Breast epithelium (tissue), 4 donors: ENCODE measurements at regions not wholly inside any gene's neighbourhood (a gene's known extent, or its start where the extent isn't known, plus 50 kb on each side); places are given as distances from the start of the nearest gene placed in this dataset.

Experiments used
- DNase-seq, 2 donors: peaks; one replicate each; pipeline ENCODE4 v3.0.0-alpha.2; 2019; ENCODE audit warnings: low spot score in 2 of 2
- H3K27ac ChIP-seq, 2 donors: fragments of 200-600 bp; sonication (generic) in 1 of 2; one replicate each; pipeline ENCODE4 v1.5.1; 2016 to 2019; ENCODE audit warnings: mild to moderate bottlenecking in 1 of 2
- H3K27me3 ChIP-seq, 2 donors: fragments of 200-600 bp; sonication (generic) in 1 of 2; one replicate each; pipeline versions ENCODE4 v1.5.1 to v1.6.0; 2017 to 2019; ENCODE audit warnings: control low read depth in 1 of 2, mild to moderate bottlenecking in 1 of 2
- H3K36me3 ChIP-seq: fragments of 200-600 bp; one replicate; pipeline ENCODE4 v1.5.1; 2019
- H3K4me1 ChIP-seq, 2 donors: fragments of 200-600 bp; sonication (generic); one replicate each; pipeline ENCODE4 v1.5.1; 2016 to 2019; ENCODE audit warnings: control low read depth in 1 of 2
- H3K4me3 ChIP-seq, 3 donors: fragments of 200-600 bp; sonication (generic); 1 replicate in 2 of 3; 2 replicates in 1 of 3; pipeline ENCODE4 v1.5.1; 2016 to 2019; ENCODE audit warnings: mild to moderate bottlenecking in 3 of 3, moderate library complexity in 2 of 3
- H3K9me3 ChIP-seq, 2 donors: fragments of 200-600 bp; sonication (generic) in 1 of 2; one replicate each; pipeline ENCODE4 v1.5.1; 2016 to 2019; ENCODE audit warnings: control low read depth in 1 of 2
- POLR2A ChIP-seq: fragments of 450-650 bp; IDR thresholded peaks from one replicate; pipeline ENCODE4 v1.6.1; 2016; ENCODE audit warnings: antibody characterized with exemption, mild to moderate bottlenecking, moderate library complexity
- POLR2AphosphoS5 ChIP-seq, 3 donors: sonication (generic); formaldehyde crosslinking; IDR thresholded peaks; one replicate each; pipeline ENCODE4 v1.6.1; 2017; ENCODE audit warnings: antibody characterized with exemption in 3 of 3
- intact Hi-C: fragments of 100-400 bp; cut with DNase I; formaldehyde crosslinking; loops from one replicate; pipeline ENCODE4 v1.15.1; 2023; ENCODE audit warnings: low total_unique reads
- TF ChIP-seq, protein P1 (sequence below), 3 donors: fragments of 450-650 bp; IDR thresholded peaks; one replicate each; pipeline ENCODE4 v1.5.1; 2016 to 2017; ENCODE audit warnings: antibody characterized with exemption in 3 of 3, mild to moderate bottlenecking in 3 of 3, moderate library complexity in 3 of 3

DNA sequence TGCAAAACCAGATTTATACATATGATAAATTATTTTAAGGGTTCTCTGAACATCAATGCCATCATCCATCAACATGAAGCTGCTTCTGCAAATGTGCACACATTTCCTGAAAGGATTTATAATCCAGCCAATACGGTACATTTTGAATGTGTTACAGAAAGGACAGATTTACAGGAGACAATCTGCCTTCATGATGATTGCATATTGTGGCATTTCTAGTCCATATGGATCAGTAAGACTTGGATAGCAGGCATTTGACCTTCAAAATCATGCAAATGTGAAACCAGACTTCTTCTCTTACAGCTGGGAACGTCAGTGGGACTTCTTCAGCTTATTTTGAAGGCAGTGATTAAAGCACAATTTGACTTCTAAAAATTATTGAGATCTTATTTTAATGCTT lies 217.3 kb upstream of the GK2 start:
- Histone ChIP-seq H3K4me3 (no peak overlapping the region), H3K4me1 (no peaks in the 10 kb centered on the region)
- TF ChIP-seq POLR2A: no peak
- TF ChIP-seq, protein P1, sequence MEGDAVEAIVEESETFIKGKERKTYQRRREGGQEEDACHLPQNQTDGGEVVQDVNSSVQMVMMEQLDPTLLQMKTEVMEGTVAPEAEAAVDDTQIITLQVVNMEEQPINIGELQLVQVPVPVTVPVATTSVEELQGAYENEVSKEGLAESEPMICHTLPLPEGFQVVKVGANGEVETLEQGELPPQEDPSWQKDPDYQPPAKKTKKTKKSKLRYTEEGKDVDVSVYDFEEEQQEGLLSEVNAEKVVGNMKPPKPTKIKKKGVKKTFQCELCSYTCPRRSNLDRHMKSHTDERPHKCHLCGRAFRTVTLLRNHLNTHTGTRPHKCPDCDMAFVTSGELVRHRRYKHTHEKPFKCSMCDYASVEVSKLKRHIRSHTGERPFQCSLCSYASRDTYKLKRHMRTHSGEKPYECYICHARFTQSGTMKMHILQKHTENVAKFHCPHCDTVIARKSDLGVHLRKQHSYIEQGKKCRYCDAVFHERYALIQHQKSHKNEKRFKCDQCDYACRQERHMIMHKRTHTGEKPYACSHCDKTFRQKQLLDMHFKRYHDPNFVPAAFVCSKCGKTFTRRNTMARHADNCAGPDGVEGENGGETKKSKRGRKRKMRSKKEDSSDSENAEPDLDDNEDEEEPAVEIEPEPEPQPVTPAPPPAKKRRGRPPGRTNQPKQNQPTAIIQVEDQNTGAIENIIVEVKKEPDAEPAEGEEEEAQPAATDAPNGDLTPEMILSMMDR (IDR thresholded peaks at IDR 0.05): no peak

DNA sequence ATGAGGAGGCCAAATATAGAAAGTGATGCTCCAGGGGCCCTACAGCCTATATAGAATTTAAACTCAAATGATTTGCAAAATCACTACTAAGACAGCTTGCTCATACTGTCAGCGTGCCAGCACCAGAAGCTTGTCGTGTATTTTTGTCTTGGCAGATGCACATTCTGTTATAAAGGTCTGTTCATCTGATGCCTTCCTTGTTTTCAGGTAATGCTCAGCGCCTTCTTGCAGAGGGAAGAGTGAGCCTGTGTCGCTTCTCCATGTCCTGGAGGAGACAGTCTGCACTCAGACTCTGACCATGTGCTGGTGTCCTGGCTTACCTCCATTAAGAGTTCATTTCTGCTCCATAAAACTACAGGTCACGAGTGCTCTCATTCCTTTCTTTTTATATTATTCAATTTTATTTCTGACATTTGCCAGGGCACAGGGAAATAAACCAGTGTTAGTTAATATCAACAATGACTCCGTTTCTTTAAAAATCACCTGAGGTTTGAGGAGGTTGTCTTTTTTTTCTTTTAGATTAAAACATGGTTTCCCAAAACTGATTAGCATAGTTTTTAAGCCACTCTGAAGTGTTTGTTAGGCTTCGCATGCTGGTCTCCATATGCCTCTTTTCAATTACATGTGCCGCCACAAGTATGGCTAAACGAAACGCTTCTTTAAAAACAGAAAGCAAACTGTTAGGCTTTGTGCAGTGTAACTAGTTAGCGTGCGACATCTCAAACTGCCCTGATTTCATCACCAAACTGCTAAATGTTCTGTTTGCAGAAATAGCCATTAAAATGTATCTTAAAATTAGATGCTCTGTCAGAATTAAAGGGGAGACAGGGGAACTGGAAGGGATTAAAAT lies 215.2 kb upstream of the GK2 start:
- DNase-seq: no peak
- TF ChIP-seq POLR2A: no peak
- TF ChIP-seq, protein P1 (IDR thresholded peaks at IDR 0.05): no peak
- TF ChIP-seq POLR2AphosphoS5 (IDR thresholded peaks at IDR 0.05): no peak
- H3K4me1 ChIP-seq: no peaks in the 10 kb centered on the region

More for the DNA sequence above, 217.3 kb upstream of the GK2 start:
- intact Hi-C loops: no loop called here
- Histone ChIP-seq H3K36me3 (no peaks in the 10 kb centered on the region), H3K27me3 (no peaks in the 10 kb centered on the region), H3K27ac (no peak overlapping the region), H3K9me3 (no peaks in the 10 kb centered on the region)
- DNase-seq: no peak

DNA sequence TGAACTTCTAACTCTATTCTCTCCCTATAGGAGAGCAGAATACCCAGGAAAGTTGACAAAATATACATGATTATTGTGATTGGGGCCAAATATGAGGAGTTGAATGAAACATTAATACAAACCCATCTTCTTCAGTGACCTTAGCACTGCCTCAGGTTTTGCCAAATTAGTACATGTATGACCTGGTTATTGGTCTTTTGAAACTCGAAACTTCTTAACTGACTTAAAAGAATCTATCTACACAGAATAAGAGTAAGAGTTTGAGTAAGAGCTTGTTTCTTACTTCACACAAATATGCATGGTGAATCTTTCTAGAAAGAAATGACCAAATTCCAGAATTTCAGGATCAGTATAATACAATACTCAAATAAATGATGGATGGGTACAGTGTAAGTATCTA lies 213.0 kb upstream of the GK2 start:
- no peaks in the 10 kb centered on the region for H3K9me3 ChIP-seq
- H3K27me3 ChIP-seq: no peaks in the 10 kb centered on the region
- TF ChIP-seq, protein P1 (IDR thresholded peaks at IDR 0.05): no peak
- TF ChIP-seq POLR2A (no peak), POLR2AphosphoS5 (IDR thresholded peaks at IDR 0.05) (no peak)
- H3K4me3 ChIP-seq: no peak overlapping the region
- intact Hi-C loops: no loop called here
- no peak for DNase-seq
- H3K4me1 ChIP-seq: no peaks in the 10 kb centered on the region
- no peaks in the 10 kb centered on the region for H3K36me3 ChIP-seq
- H3K27ac ChIP-seq: no peak overlapping the region

More for the DNA sequence above, 215.2 kb upstream of the GK2 start:
- Histone ChIP-seq H3K4me3 (no peak overlapping the region), H3K27me3 (no peaks in the 10 kb centered on the region), H3K36me3 (no peaks in the 10 kb centered on the region), H3K9me3 (no peaks in the 10 kb centered on the region), H3K27ac (no peak overlapping the region)
- intact Hi-C loops: no loop called here

DNA sequence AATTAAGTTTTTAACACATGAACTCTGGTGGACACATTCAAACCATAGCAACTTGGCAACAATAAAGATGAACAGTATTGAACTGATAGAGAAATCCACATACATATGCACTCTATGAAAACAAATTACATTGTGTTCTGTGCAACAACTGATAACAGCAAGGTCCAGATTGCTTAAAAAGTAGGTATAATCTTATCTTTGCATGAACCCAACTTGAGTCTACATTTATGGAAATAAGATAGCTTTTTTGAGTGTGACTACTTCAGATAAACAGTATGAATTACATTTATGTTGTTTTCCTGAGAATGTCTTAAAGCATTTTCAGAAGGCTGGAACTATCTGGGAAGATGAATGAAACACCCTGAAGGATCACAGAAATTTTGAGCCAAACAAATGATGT lies 212.6 kb upstream of the GK2 start:
- Histone ChIP-seq H3K36me3 (no peaks in the 10 kb centered on the region), H3K27ac (no peak overlapping the region), H3K4me3 (no peak overlapping the region), H3K27me3 (no peaks in the 10 kb centered on the region), H3K4me1 (no peaks in the 10 kb centered on the region), H3K9me3 (no peaks in the 10 kb centered on the region)
- no peak for DNase-seq
- intact Hi-C loops: no loop called here
- TF ChIP-seq, protein P1 (IDR thresholded peaks at IDR 0.05): no peak
- TF ChIP-seq POLR2AphosphoS5 (IDR thresholded peaks at IDR 0.05) (no peak), POLR2A (no peak)

DNA sequence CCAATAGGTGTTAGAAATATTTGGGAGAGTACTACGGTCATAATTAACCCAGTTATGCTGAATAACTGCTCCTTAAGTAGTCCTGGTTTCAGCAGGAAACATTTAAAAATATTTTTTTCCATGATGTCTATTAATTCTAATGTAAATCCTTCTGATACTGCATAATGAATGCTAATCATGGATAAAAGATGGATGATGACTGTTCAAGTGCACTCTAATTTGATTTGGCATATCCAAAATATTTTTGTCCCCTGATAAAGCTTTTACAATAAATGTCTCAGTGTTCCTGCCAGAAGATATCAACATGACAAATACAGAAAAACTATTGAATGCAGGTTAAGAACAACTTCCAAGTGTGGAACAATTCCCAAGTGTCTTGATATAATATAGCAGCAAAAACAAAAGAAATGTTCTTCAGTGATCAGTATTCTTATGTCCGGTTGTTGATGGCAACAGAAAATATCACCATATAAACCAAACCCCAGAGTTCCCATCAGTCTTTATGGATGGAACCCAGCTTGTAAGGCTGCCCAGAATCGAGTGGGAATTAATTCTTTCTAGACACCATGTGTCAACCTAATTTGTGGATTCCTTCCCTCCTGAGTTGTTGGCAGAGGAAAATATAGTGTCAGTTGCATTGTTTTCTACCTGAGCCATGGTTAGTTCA lies 205.4 kb upstream of the GK2 start:
- TF ChIP-seq, protein P1 (IDR thresholded peaks at IDR 0.05): no peak
- TF ChIP-seq POLR2AphosphoS5 (IDR thresholded peaks at IDR 0.05) (no peak), POLR2A (no peak)
- H3K36me3 ChIP-seq: no peaks in the 10 kb centered on the region
- H3K27me3 ChIP-seq: no peaks in the 10 kb centered on the region
- no peak overlapping the region for H3K4me3 ChIP-seq
- no peaks in the 10 kb centered on the region for H3K9me3 ChIP-seq
- intact Hi-C loops: loop anchor here (10.0 kb wide), 1 partner anchor 461 kb away; the partner anchor contains the start of gene ANTXR2
- H3K4me1 ChIP-seq: no peaks in the 10 kb centered on the region
- no peak for DNase-seq
- H3K27ac ChIP-seq: no peak overlapping the region
